HL-60 (cell line): ENCODE measurements at regions not wholly inside any gene's neighbourhood (a gene's known extent, or its start where the extent isn't known, plus 50 kb on each side); places are given as distances from the start of the nearest gene placed in this dataset.
"Not testable (repeated sequence)": the region's sequence is repeated elsewhere in the genome, so short reads cannot be mapped to it uniquely, and the experiment has no call there.

ENCODE experiments used
- DNase-seq, 2 experiments: peaks; one replicate each; pipeline ENCODE4 v3.0.0-alpha.2; 2010 to 2020; ENCODE audit warnings: low read depth in 1 of 2, low spot score in 1 of 2
- H3K27ac ChIP-seq: fragments of 250-450 bp; sonication (Bioruptor Pico); replicated peaks from 2 replicates; pipeline ENCODE4 v1.5.1; 2020; ENCODE audit warnings: mild to moderate bottlenecking, moderate library complexity
- H3K27me3 ChIP-seq: fragments of 250-450 bp; sonication (Bioruptor Pico); 2 replicates; pipeline ENCODE4 v1.5.1; 2021; ENCODE audit warnings: mild to moderate bottlenecking, moderate library complexity; ENCODE audit not compliant: insufficient read depth, poor library complexity, severe bottlenecking
- H3K4me3 ChIP-seq: replicated peaks from 2 replicates; pipeline ENCODE4 v1.5.1; 2011; ENCODE audit warnings: mild to moderate bottlenecking, control low read depth, low read length; ENCODE audit not compliant: insufficient read depth
- GABPA ChIP-seq: IDR thresholded peaks from 2 replicates; pipeline ENCODE4 v1.6.1; 2012; ENCODE audit warnings: low read depth
- POLR2AphosphoS5 ChIP-seq: IDR thresholded peaks from 2 replicates; pipeline ENCODE4 v1.6.1; 2012; ENCODE audit warnings: low read depth
- SPI1 ChIP-seq: IDR thresholded peaks from 2 replicates; pipeline ENCODE4 v1.6.1; 2012; ENCODE audit warnings: low read depth, mild to moderate bottlenecking, borderline replicate concordance
- TF ChIP-seq, protein P1 (sequence below): IDR thresholded peaks from 2 replicates; pipeline ENCODE4 v1.6.1; 2012; ENCODE audit warnings: low read depth; ENCODE audit not compliant: insufficient replicate concordance
- TF ChIP-seq, protein P2 (sequence below): IDR thresholded peaks from one replicate; pipeline ENCODE4 v1.5.1; 2011; ENCODE audit warnings: low read length, control low read depth, inconsistent platforms; ENCODE audit not compliant: insufficient read depth

DNA sequence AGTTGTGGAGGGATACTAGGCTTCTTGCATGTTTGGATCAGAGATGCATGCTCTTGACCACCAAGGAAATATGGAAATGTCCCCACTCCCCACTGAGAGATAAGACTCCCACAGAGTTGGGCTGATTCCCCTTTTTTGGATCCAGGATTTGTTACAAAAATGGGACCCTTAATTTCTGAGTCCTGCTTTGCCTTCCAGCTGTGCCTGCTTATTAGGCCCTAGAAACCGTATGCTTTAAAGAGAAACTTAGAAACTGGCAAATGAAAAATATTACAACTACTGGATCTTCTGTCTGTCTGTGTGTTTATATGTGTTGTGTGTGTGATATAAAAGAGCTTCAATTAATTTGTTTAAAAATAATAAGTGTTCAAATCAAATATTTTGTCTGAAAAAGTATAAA lies 817.6 kb upstream of the CITED2 start:
- no peak overlapping the region for H3K4me3 ChIP-seq
- TF ChIP-seq GABPA (no peak), SPI1 (no peak), POLR2AphosphoS5 (no peak)
- TF ChIP-seq, protein P1, sequence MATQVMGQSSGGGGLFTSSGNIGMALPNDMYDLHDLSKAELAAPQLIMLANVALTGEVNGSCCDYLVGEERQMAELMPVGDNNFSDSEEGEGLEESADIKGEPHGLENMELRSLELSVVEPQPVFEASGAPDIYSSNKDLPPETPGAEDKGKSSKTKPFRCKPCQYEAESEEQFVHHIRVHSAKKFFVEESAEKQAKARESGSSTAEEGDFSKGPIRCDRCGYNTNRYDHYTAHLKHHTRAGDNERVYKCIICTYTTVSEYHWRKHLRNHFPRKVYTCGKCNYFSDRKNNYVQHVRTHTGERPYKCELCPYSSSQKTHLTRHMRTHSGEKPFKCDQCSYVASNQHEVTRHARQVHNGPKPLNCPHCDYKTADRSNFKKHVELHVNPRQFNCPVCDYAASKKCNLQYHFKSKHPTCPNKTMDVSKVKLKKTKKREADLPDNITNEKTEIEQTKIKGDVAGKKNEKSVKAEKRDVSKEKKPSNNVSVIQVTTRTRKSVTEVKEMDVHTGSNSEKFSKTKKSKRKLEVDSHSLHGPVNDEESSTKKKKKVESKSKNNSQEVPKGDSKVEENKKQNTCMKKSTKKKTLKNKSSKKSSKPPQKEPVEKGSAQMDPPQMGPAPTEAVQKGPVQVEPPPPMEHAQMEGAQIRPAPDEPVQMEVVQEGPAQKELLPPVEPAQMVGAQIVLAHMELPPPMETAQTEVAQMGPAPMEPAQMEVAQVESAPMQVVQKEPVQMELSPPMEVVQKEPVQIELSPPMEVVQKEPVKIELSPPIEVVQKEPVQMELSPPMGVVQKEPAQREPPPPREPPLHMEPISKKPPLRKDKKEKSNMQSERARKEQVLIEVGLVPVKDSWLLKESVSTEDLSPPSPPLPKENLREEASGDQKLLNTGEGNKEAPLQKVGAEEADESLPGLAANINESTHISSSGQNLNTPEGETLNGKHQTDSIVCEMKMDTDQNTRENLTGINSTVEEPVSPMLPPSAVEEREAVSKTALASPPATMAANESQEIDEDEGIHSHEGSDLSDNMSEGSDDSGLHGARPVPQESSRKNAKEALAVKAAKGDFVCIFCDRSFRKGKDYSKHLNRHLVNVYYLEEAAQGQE, result no peak
- TF ChIP-seq, protein P2, sequence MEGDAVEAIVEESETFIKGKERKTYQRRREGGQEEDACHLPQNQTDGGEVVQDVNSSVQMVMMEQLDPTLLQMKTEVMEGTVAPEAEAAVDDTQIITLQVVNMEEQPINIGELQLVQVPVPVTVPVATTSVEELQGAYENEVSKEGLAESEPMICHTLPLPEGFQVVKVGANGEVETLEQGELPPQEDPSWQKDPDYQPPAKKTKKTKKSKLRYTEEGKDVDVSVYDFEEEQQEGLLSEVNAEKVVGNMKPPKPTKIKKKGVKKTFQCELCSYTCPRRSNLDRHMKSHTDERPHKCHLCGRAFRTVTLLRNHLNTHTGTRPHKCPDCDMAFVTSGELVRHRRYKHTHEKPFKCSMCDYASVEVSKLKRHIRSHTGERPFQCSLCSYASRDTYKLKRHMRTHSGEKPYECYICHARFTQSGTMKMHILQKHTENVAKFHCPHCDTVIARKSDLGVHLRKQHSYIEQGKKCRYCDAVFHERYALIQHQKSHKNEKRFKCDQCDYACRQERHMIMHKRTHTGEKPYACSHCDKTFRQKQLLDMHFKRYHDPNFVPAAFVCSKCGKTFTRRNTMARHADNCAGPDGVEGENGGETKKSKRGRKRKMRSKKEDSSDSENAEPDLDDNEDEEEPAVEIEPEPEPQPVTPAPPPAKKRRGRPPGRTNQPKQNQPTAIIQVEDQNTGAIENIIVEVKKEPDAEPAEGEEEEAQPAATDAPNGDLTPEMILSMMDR, result no peak

GRCh38 chr6:140189263-140189662 lies 814.8 kb upstream of the CITED2 start:
- H3K27ac ChIP-seq, DNase-seq: not testable (repeated sequence)

More for the DNA sequence above, 817.6 kb upstream of the CITED2 start:
- Histone ChIP-seq H3K27ac (no peak overlapping the region), H3K27me3 (no peaks in the 10 kb centered on the region)
- DNase-seq, result no peak

DNA sequence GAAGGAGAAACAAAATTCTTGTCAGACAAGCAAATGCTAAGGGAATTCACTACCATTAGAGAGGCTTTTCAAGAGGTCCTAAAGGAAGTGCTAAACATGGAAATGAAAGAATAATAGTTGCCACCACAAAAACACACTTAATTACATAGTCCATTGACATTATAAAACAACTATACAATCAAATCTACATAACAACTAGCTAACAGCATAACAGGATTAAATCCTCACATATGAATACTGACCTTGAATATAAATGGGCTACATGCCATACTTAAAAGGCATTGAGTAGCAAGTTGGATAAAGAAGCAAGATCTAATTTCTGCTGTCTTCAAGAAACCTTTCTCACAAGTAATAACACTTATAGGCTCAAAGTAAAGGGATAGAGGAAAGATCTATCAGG lies 811.5 kb upstream of the CITED2 start:
- DNase-seq, result no peak
- TF ChIP-seq, protein P2, result no peak
- TF ChIP-seq, protein P1, result no peak
- TF ChIP-seq POLR2AphosphoS5 (no peak), SPI1 (no peak), GABPA (no peak)

More at GRCh38 chr6:140189263-140189662, 814.8 kb upstream of the CITED2 start:
- not testable (repeated sequence) for H3K27me3 ChIP-seq, H3K4me3 ChIP-seq

DNA sequence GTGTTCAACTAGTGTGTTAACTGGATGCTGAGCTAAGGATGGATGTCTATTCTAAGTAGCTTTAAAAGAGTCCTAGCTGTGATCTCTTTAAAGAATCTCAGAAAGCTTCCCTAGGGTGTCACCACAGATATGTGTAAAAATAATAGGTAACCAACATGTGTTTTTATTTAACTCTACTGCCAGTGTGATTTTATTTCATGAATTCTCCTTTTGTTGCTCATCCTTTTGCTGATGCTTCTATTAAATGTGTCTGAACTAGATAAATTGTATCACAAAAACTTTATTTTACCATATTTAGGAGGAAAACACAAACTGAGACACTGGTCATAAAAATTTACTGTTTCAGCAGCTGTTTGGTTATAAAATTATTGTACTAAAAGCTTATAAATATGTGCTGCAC lies 809.4 kb upstream of the CITED2 start:
- no peak overlapping the region for H3K4me3 ChIP-seq
- TF ChIP-seq SPI1 (no peak), GABPA (no peak), POLR2AphosphoS5 (no peak)
- TF ChIP-seq, protein P1, result no peak
- TF ChIP-seq, protein P2, result no peak
- DNase-seq, result no peak
- H3K27me3 ChIP-seq, result no peaks in the 10 kb centered on the region
- no peak overlapping the region for H3K27ac ChIP-seq

More for the DNA sequence above, 811.5 kb upstream of the CITED2 start:
- H3K27ac ChIP-seq, result no peak overlapping the region
- H3K4me3 ChIP-seq, result no peak overlapping the region
- no peaks in the 10 kb centered on the region for H3K27me3 ChIP-seq
